Stimulated activated CD8-positive, alpha-beta memory T cell treated with anti-CD3 and anti-CD28 coated beads, Interleukin-7, amount 100 ng/mL, for 4 hours (primary cell): ENCODE measurements at regions not wholly inside any gene's neighbourhood (a gene's known extent, or its start where the extent isn't known, plus 50 kb on each side); places are given as distances from the start of the nearest gene placed in this dataset.
A peak's percentile ranks its signal among the peaks of the same experiment; 100 is the strongest.

Source experiments
- DNase-seq, 2 donors: peaks; one replicate each; pipeline ENCODE4 v3.0.0-alpha.2; 2020; ENCODE audit warnings: low read depth in 2 of 2

- no peak for DNase-seq
Observed at GRCh38 chr2:2644040-2644439, 313.0 kb upstream of the MYT1L start.

- DNase-seq = no peak
Observed at GRCh38 chr2:2642906-2643890, 312.1 kb upstream of the MYT1L start.

- no peak for DNase-seq
Observed at GRCh38 chr2:2641541-2642410, 310.7 kb upstream of the MYT1L start.

GRCh38 chr2:2640818-2641217, 309.7 kb upstream of the MYT1L start:
- DNase-seq = no peak

- no peak for DNase-seq
Observed at GRCh38 chr2:2640371-2640770, 309.3 kb upstream of the MYT1L start.

GRCh38 chr2:2639251-2640139, 308.4 kb upstream of the MYT1L start:
- no peak for DNase-seq

GRCh38 chr2:2638547-2639220, 307.6 kb upstream of the MYT1L start:
- no peak for DNase-seq

- DNase-seq = no peak
Observed at GRCh38 chr2:2636813-2637212, 305.7 kb upstream of the MYT1L start.

- DNase-seq = no peak
Observed at GRCh38 chr2:2635025-2635528, 304.0 kb upstream of the MYT1L start.

GRCh38 chr2:2633017-2633416, 301.9 kb upstream of the MYT1L start:
- no peak for DNase-seq

GRCh38 chr2:2623939-2624338, 292.9 kb upstream of the MYT1L start:
- DNase-seq = no peak

- DNase-seq = no peak
Observed at GRCh38 chr2:2621855-2622254, 290.8 kb upstream of the MYT1L start.

- no peak for DNase-seq
Observed at GRCh38 chr2:2620604-2621003, 289.5 kb upstream of the MYT1L start.

- DNase-seq = no peak
Observed at GRCh38 chr2:2619995-2620394, 288.9 kb upstream of the MYT1L start.

- no peak for DNase-seq
Observed at GRCh38 chr2:2614452-2614851, 283.4 kb upstream of the MYT1L start.

GRCh38 chr2:2613279-2614199, 282.5 kb upstream of the MYT1L start:
- peak; percentile 68 for DNase-seq

- DNase-seq = no peak
Observed at GRCh38 chr2:2610751-2611150, 279.7 kb upstream of the MYT1L start.

GRCh38 chr2:2600366-2600765, 269.3 kb upstream of the MYT1L start:
- DNase-seq = no peak

- DNase-seq = no peak
Observed at GRCh38 chr2:2599441-2599840, 268.4 kb upstream of the MYT1L start.

- DNase-seq = no peak
Observed at GRCh38 chr2:2597712-2598111, 266.6 kb upstream of the MYT1L start.
